AG04450 (cell line): ENCODE measurements at regions not wholly inside any gene's neighbourhood (a gene's known extent, or its start where the extent isn't known, plus 50 kb on each side); places are given as distances from the start of the nearest gene placed in this dataset.

ENCODE experiments used
- CTCF ChIA-PET: fragments of 300-600, 350-600 bp; formaldehyde crosslinking; extraction: SDS; loops from one replicate; lab custom pipeline; 2022; ENCODE audit warnings: antibody characterized with exemption, inconsistent platforms; lab: Charles Lee
- POLR2A ChIA-PET: fragments of 350-600 bp; formaldehyde crosslinking; extraction: SDS; loops from one replicate; lab custom pipeline; 2021; ENCODE audit warnings: antibody characterized with exemption, inconsistent platforms; lab: Yijun Ruan, JAX
- DNase-seq: peaks from one replicate; pipeline ENCODE4 v3.0.0-alpha.2; 2011; ENCODE audit warnings: low read depth, low spot score
- H3K27ac ChIP-seq: one replicate; pipeline ENCODE4 v1.5.1; 2012; ENCODE audit warnings: low read depth, low read length, control low read depth
- H3K27me3 ChIP-seq: one replicate; pipeline ENCODE4 v1.6.0; 2012; ENCODE audit warnings: low read length; ENCODE audit not compliant: control insufficient read depth, insufficient read depth
- H3K4me3 ChIP-seq: 2 replicates; pipeline ENCODE4 v1.5.1; 2011; ENCODE audit warnings: mild to moderate bottlenecking, low read depth, low read length, control low read depth
- H3K9me3 ChIP-seq: 2 replicates; pipeline ENCODE4 v1.5.1; 2012; ENCODE audit warnings: low read length; ENCODE audit not compliant: control insufficient read depth, insufficient read depth
- CTCF ChIP-seq: IDR thresholded peaks from 2 replicates; pipeline ENCODE4 v1.5.1; 2011; ENCODE audit warnings: low read depth, low read length, control low read depth, inconsistent platforms

GRCh38 chr4:112889199-112889598 is 160.3 kb upstream of the ANK2 start:
- POLR2A ChIA-PET, result no interaction called here
- Histone ChIP-seq H3K27me3 (no peaks in the 10 kb centered on the region), H3K27ac (no peak overlapping the region), H3K9me3 (no peaks in the 10 kb centered on the region), H3K4me3 (no peak overlapping the region)
- TF ChIP-seq CTCF, result no peak
- DNase-seq, result no peak
- CTCF ChIA-PET, result no interaction called here

GRCh38 chr4:112889619-112890527 is 159.6 kb upstream of the ANK2 start:
- Histone ChIP-seq H3K9me3 (no peaks in the 10 kb centered on the region), H3K27me3 (no peaks in the 10 kb centered on the region), H3K4me3 (no peak overlapping the region), H3K27ac (no peak overlapping the region)
- no peak for TF ChIP-seq CTCF
- ChIA-PET CTCF (no interaction called here), POLR2A (no interaction called here)
- no peak for DNase-seq

- H3K9me3 ChIP-seq, result no peaks in the 10 kb centered on the region
- POLR2A ChIA-PET, result no interaction called here
- no peak overlapping the region for H3K27ac ChIP-seq
- H3K27me3 ChIP-seq, result no peaks in the 10 kb centered on the region
- no peak overlapping the region for H3K4me3 ChIP-seq
- CTCF ChIA-PET, result interaction anchor here (0.9 kb wide), 1 partner anchor 44 kb away, joined by 6 read pairs; no protein-coding TSS in a partner anchor
- no peak for DNase-seq
- TF ChIP-seq CTCF, result no peak
Measured at GRCh38 chr4:112894480-112894879, 155.0 kb upstream of the ANK2 start.

GRCh38 chr4:112894951-112895350 is 154.5 kb upstream of the ANK2 start:
- H3K27ac ChIP-seq, result no peak overlapping the region
- no peak for DNase-seq
- CTCF ChIA-PET, result interaction anchor here (0.9 kb wide), 1 partner anchor 44 kb away, joined by 6 read pairs; no protein-coding TSS in a partner anchor
- H3K4me3 ChIP-seq, result no peak overlapping the region
- TF ChIP-seq CTCF, result no peak
- POLR2A ChIA-PET, result no interaction called here
- H3K27me3 ChIP-seq, result no peaks in the 10 kb centered on the region
- no peaks in the 10 kb centered on the region for H3K9me3 ChIP-seq
